H1 (cell line): ENCODE measurements at regions not wholly inside any gene's neighbourhood (a gene's known extent, or its start where the extent isn't known, plus 50 kb on each side); places are given as distances from the start of the nearest gene placed in this dataset.

Experiments used
- ATF2 ChIP-seq: IDR thresholded peaks from 2 replicates; pipeline ENCODE4 v1.6.1; 2012; ENCODE audit warnings: low read length, inconsistent platforms
- BRCA1 ChIP-seq: IDR thresholded peaks from 2 replicates; pipeline ENCODE4 v1.6.1; 2012; ENCODE audit warnings: low read depth, low read length, improper control_type of control experiment
- CEBPB ChIP-seq: IDR thresholded peaks from 2 replicates; pipeline ENCODE4 v1.6.1; 2012; ENCODE audit warnings: low read depth, low read length
- CTCF ChIP-seq, 3 experiments: IDR thresholded peaks; 1 replicate in 2 of 3; 2 replicates in 1 of 3; pipeline versions ENCODE4 v1.5.1 to v1.6.1; 2011; ENCODE audit warnings: low read length in 3 of 3, mild to moderate bottlenecking in 3 of 3, inconsistent platforms in 2 of 3, low read depth in 1 of 3, moderate library complexity in 1 of 3; ENCODE audit not compliant: insufficient read depth in 1 of 3; ENCODE audit errors: control extremely low read depth in 1 of 3
- EZH2 ChIP-seq: fragments of 200-600 bp; sonication (generic); IDR thresholded peaks from 2 replicates; pipeline ENCODE4 v1.7.1; 2012; ENCODE audit warnings: low read depth, mild to moderate bottlenecking, moderate library complexity, low read length, inconsistent platforms; ENCODE audit not compliant: severe bottlenecking
- HDAC2 ChIP-seq, 2 experiments: fragments of 300-600 bp in 1 of 2; sonication (generic) in 1 of 2; IDR thresholded peaks; 2 replicates each; pipeline ENCODE4 v1.6.1; 2011 to 2012; ENCODE audit warnings: low read depth in 2 of 2, low read length in 2 of 2, mild to moderate bottlenecking in 2 of 2, moderate library complexity in 2 of 2, borderline replicate concordance in 1 of 2, inconsistent platforms in 1 of 2
- JUND ChIP-seq: IDR thresholded peaks from 2 replicates; pipeline ENCODE4 v1.6.1; 2011; ENCODE audit warnings: mild to moderate bottlenecking, improper control_type of control experiment, low read length
- NANOG ChIP-seq: IDR thresholded peaks from 2 replicates; pipeline ENCODE4 v1.6.1; 2011; ENCODE audit warnings: low read length, low read depth, mild to moderate bottlenecking, inconsistent platforms; ENCODE audit not compliant: insufficient read depth, poor library complexity, severe bottlenecking
- SP4 ChIP-seq: IDR thresholded peaks from 2 replicates; pipeline ENCODE4 v1.6.1; 2012; ENCODE audit warnings: low read length, inconsistent platforms
- ZNF274 ChIP-seq: IDR thresholded peaks from 2 replicates; pipeline ENCODE4 v1.7.0; 2012; ENCODE audit warnings: low read length, borderline replicate concordance; ENCODE audit errors: extremely low read depth

- TF ChIP-seq ATF2, result no peak
- TF ChIP-seq EZH2, result no peak
- no peak for TF ChIP-seq JUND
- no peak for TF ChIP-seq HDAC2 (IDR thresholded peaks at IDR 0.05; ENCODE audit: borderline replicate concordance in 1 of 2, low read depth in 2 of 2, low read length in 2 of 2)
- no peak for TF ChIP-seq BRCA1
- no peak for TF ChIP-seq CTCF (IDR thresholded peaks at IDR 0.05; ENCODE audit: control extremely low read depth in 1 of 3, insufficient read depth in 1 of 3, low read depth in 1 of 3, low read length in 3 of 3)
- no peak for TF ChIP-seq SP4
- no peak for TF ChIP-seq ZNF274
- TF ChIP-seq NANOG, result no peak
- TF ChIP-seq CEBPB, result no peak
These were observed 266.9 kb downstream of the ZBBX start (continued) for GRCh38 chr3:167113035-167113830.
